OCI-LY7 (cell line): ENCODE measurements at regions not wholly inside any gene's neighbourhood (a gene's known extent, or its start where the extent isn't known, plus 50 kb on each side); places are given as distances from the start of the nearest gene placed in this dataset.

Experiments used
- BruUV-seq: library from RNA; stranded (reverse); fragments of 400-500 nt; replicated peaks from 2 replicates; lab custom pipeline; 2021; lab: Mats Ljungman, UMichigan
- CTCF ChIA-PET: fragments of 300-600 bp; sonication (Branson Sonifier 250); formaldehyde crosslinking; loops from one replicate; lab custom pipeline; 2022; ENCODE audit warnings: antibody characterized with exemption; ENCODE audit not compliant: unreplicated experiment; lab: Charles Lee
- POLR2A ChIA-PET: fragments of 300-600 bp; sonication (Branson Sonifier 250); formaldehyde crosslinking; loops from one replicate; lab custom pipeline; 2022; ENCODE audit warnings: antibody characterized with exemption; lab: Charles Lee
- DNase-seq: peaks from one replicate; pipeline ENCODE4 v3.0.0-alpha.2; 2015; ENCODE audit warnings: low spot score
- H2AFZ ChIP-seq: fragments of 200-600 bp; sonication (generic), shearing (Covaris generic); 2 replicates; pipeline ENCODE4 v1.6.1; 2014; ENCODE audit warnings: mild to moderate bottlenecking, antibody characterized with exemption, low read length, moderate library complexity
- H3K27ac ChIP-seq: fragments of 200-600 bp; sonication (generic); 2 replicates; pipeline ENCODE4 v1.5.1; 2014; ENCODE audit warnings: mixed run types, low read depth, mild to moderate bottlenecking, moderate library complexity, low read length, inconsistent platforms; ENCODE audit not compliant: poor library complexity, severe bottlenecking
- H3K36me3 ChIP-seq: fragments of 200-600 bp; sonication (generic); 2 replicates; pipeline ENCODE4 v1.6.1; 2014; ENCODE audit warnings: mild to moderate bottlenecking, antibody characterized with exemption, low read length, moderate library complexity, mixed read lengths; ENCODE audit not compliant: insufficient read depth
- H3K4me1 ChIP-seq: fragments of 200-600 bp; sonication (generic); 2 replicates; pipeline ENCODE4 v1.5.1; 2014; ENCODE audit warnings: mild to moderate bottlenecking, low read length; ENCODE audit not compliant: insufficient read depth, poor library complexity, severe bottlenecking
- H3K4me2 ChIP-seq: fragments of 200-600 bp; sonication (generic); 2 replicates; pipeline ENCODE4 v1.6.1; 2014; ENCODE audit warnings: mild to moderate bottlenecking, low read length
- H3K4me3 ChIP-seq: fragments of 200-600 bp; sonication (generic); 2 replicates; pipeline ENCODE4 v1.5.1; 2014; ENCODE audit warnings: mild to moderate bottlenecking, low read depth, low read length; ENCODE audit not compliant: poor library complexity, severe bottlenecking
- H3K79me2 ChIP-seq: fragments of 200-600 bp; sonication (generic); 2 replicates; pipeline ENCODE4 v1.6.1; 2016; ENCODE audit warnings: low read depth, mild to moderate bottlenecking, low read length, moderate library complexity, mixed read lengths; ENCODE audit not compliant: insufficient read depth
- H3K9me2 ChIP-seq: fragments of 200-600 bp; sonication (generic); 2 replicates; pipeline ENCODE4 v1.6.1; 2016; ENCODE audit warnings: mild to moderate bottlenecking, low read length, mixed read lengths; ENCODE audit not compliant: insufficient read depth
- H3K9me3 ChIP-seq: fragments of 200-600 bp; sonication (generic); 2 replicates; pipeline ENCODE4 v1.6.1; 2014; ENCODE audit warnings: mild to moderate bottlenecking, mixed run types, low read length, mixed read lengths
- H4K20me1 ChIP-seq: fragments of 200-600 bp; sonication (generic); 2 replicates; pipeline ENCODE4 v1.6.1; 2014; ENCODE audit warnings: mild to moderate bottlenecking, antibody characterized with exemption, low read length, moderate library complexity, mixed read lengths; ENCODE audit not compliant: insufficient read depth
- EZH2phosphoT487 ChIP-seq: fragments of 200-600 bp; sonication (generic); IDR thresholded peaks from 2 replicates; pipeline ENCODE4 v1.6.1; 2018; ENCODE audit warnings: low read depth, borderline replicate concordance, mild to moderate bottlenecking, mixed run types, antibody characterized with exemption, low read length, moderate library complexity, mixed read lengths
- intact Hi-C: fragments of 100-400 bp; cut with micrococcal nuclease; formaldehyde crosslinking; loops from one replicate; pipeline ENCODE4 v1.10.0; 2022; ENCODE audit not compliant: unreplicated experiment
- TF ChIP-seq, protein P1 (sequence below): fragments of 200-600 bp; sonication (generic); conservative IDR thresholded peaks from 2 replicates; pipeline ENCODE4 v1.5.1; 2014; ENCODE audit warnings: mild to moderate bottlenecking, antibody characterized with exemption, low read length, moderate library complexity, mixed read lengths

DNA sequence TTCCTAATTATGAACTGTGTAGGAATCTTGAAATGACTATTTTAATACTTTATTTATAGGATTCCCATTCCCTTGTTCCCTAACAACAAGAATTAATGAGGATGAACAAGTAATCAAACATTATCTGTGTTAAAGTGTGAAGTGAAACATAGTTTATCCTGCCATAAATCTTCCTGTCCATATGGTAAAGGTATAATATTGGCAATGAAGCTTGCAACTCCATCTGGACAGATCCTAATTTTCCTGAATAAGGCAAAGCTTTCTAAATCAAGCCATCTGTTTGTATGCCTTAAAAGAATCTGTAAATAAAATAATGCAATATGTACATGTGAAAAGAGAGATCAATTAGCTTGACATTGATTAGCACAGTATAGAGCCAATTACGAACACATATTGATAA is 529.0 kb downstream of the ANKRD7 start:
- H3K36me3 ChIP-seq, result no peaks in the 10 kb centered on the region
- intact Hi-C loops, result no loop called here
- ChIA-PET CTCF (no interaction called here), POLR2A (interaction anchor here (0.7 to 1.6 kb wide), 2 partner anchors 15 to 657 kb away, joined by 4 to 6 read pairs; no protein-coding TSS in a partner anchor)
- H4K20me1 ChIP-seq, result no peaks in the 10 kb centered on the region
- no peak overlapping the region for H3K27ac ChIP-seq
- no peak overlapping the region for H3K4me2 ChIP-seq
- no peaks in the 10 kb centered on the region for H3K9me2 ChIP-seq
- H2AFZ ChIP-seq, result no peak overlapping the region
- H3K4me1 ChIP-seq, result no peaks in the 10 kb centered on the region
- TF ChIP-seq, protein P1, sequence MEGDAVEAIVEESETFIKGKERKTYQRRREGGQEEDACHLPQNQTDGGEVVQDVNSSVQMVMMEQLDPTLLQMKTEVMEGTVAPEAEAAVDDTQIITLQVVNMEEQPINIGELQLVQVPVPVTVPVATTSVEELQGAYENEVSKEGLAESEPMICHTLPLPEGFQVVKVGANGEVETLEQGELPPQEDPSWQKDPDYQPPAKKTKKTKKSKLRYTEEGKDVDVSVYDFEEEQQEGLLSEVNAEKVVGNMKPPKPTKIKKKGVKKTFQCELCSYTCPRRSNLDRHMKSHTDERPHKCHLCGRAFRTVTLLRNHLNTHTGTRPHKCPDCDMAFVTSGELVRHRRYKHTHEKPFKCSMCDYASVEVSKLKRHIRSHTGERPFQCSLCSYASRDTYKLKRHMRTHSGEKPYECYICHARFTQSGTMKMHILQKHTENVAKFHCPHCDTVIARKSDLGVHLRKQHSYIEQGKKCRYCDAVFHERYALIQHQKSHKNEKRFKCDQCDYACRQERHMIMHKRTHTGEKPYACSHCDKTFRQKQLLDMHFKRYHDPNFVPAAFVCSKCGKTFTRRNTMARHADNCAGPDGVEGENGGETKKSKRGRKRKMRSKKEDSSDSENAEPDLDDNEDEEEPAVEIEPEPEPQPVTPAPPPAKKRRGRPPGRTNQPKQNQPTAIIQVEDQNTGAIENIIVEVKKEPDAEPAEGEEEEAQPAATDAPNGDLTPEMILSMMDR, result no peak
- no peak for TF ChIP-seq EZH2phosphoT487
- no peak overlapping the region for H3K4me3 ChIP-seq
- no peaks in the 10 kb centered on the region for H3K9me3 ChIP-seq
- no TSS peak for BruUV-seq
- no peaks in the 10 kb centered on the region for H3K79me2 ChIP-seq
- no peak for DNase-seq

GRCh38 chr7:118754608-118755007 is 530.1 kb downstream of the ANKRD7 start:
- intact Hi-C loops, result no loop called here
- POLR2A ChIA-PET, result no interaction called here

GRCh38 chr7:118755067-118755625 is 530.6 kb downstream of the ANKRD7 start:
- Histone ChIP-seq H3K4me2 (no peak overlapping the region), H3K9me2 (no peaks in the 10 kb centered on the region), H4K20me1 (no peaks in the 10 kb centered on the region), H3K4me1 (no peaks in the 10 kb centered on the region), H3K27ac (no peak overlapping the region), H3K36me3 (no peaks in the 10 kb centered on the region), H3K4me3 (no peak overlapping the region), H3K79me2 (no peaks in the 10 kb centered on the region), H2AFZ (no peak overlapping the region), H3K9me3 (no peaks in the 10 kb centered on the region)
- CTCF ChIA-PET, result no interaction called here
- POLR2A ChIA-PET, result no interaction called here
- no peak for DNase-seq
- no TSS peak for BruUV-seq
- TF ChIP-seq, protein P1, result no peak
- no peak for TF ChIP-seq EZH2phosphoT487
- intact Hi-C loops, result no loop called here

More at GRCh38 chr7:118754608-118755007, 530.1 kb downstream of the ANKRD7 start:
- Histone ChIP-seq H3K4me3 (no peak overlapping the region), H2AFZ (no peak overlapping the region), H3K9me3 (no peaks in the 10 kb centered on the region), H3K4me2 (no peak overlapping the region), H3K4me1 (no peaks in the 10 kb centered on the region), H4K20me1 (no peaks in the 10 kb centered on the region), H3K36me3 (no peaks in the 10 kb centered on the region), H3K9me2 (no peaks in the 10 kb centered on the region), H3K27ac (no peak overlapping the region), H3K79me2 (no peaks in the 10 kb centered on the region)
- no peak for TF ChIP-seq EZH2phosphoT487
- TF ChIP-seq, protein P1, result no peak
- DNase-seq, result no peak
- BruUV-seq, result no TSS peak
- CTCF ChIA-PET, result no interaction called here
